Erythroblast (primary cell): ENCODE measurements at regions not wholly inside any gene's neighbourhood (a gene's known extent, or its start where the extent isn't known, plus 50 kb on each side); places are given as distances from the start of the nearest gene placed in this dataset.

Source experiments
- GATA1 ChIP-seq: IDR thresholded peaks from 2 replicates; pipeline ENCODE4 v1.6.1; 2011; ENCODE audit warnings: low read depth, mild to moderate bottlenecking, control low read depth, low read length, moderate library complexity
- POLR2A ChIP-seq: IDR thresholded peaks from 2 replicates; pipeline ENCODE4 v1.6.1; 2011; ENCODE audit warnings: mild to moderate bottlenecking, low read length

GRCh38 chrX:79081895-79082512 lies 62.5 kb upstream of the GPR174 start:
- TF ChIP-seq POLR2A (no peak), GATA1 (no peak)
